Esophagus mucosa (tissue), 1 donor: ENCODE measurements at regions not wholly inside any gene's neighbourhood (a gene's known extent, or its start where the extent isn't known, plus 50 kb on each side); places are given as distances from the start of the nearest gene placed in this dataset.

Experiments
- ATAC-seq: fragments of 200-7000 bp; cut with Tn5 transposase; one replicate; pipeline ENCODE4 v1.9.1; 2020
- donor health status: DM: yes; HTN: yes; CAD: no.

DNA sequence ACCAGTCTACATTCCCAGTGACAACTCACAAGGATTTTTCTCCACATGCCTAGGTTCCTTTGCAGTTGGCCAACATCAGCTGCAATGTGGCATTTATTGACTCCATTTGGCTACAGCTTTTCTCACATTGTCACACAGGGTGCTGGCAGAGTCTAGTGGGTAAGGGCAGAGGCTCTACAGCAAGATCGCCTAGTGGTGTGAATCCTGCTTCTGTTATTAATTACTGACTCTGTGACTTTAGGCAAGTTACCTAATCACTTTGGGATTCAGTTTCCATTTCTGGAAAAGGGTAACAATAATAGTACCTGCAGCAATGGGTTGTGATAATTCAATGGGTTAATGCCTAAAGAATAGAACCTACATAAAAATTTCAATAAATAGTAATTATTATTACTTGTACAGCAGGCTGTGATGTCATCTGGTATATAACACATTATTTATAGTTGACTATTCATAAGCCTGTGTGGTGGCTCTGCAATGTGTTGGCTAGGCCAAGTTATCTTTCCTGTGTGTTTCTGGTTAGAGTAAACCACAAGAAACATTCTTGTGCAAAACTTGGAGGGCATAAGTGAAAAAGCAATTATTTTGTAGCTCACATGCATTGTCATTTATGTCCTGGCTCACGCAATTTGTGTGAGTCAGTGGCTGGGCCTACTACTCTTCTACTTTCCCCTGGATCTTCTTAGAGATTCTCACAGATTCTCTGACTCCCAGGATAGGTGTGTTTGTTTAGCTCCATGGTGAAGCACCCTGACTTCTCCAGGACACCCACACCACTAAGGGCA is 59.5 kb downstream of the PTGS2 start:
- ATAC-seq = peak; percentile 16

DNA sequence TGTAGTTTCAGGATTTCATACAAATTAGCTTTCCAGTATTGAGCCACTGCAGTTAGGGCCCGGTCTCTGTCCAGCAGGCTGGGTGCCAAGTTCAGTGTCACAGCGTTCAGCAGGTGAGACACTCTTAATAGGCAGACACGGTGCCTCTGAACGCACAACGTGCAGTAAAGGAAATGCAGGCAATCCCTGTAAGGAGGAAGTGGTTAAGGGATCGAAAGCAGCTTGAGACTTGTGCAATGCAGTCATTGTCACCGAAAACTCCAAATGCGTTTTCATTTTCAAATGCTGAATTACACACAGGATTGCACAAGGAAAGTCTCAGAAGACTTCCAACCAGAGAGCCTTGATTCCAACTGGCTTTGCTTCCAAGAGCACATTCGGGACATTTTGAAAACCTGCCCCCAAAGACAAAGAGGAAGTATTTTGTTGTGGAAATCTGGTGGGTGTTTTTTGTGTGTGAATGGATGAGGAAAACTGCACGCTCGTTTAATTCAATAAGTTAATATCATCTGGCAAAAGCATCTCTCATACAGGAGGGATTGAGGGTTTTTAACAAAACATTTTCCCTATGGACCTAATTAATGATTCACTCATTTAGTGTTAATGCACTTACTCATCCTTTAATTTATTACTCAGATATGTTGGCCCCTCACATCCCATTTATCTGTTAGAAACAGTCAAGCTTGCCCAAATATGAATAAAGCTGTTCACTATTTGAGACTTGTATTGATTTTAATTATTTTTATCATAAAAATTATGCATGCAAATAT is 61.6 kb downstream of the PTGS2 start:
- ATAC-seq = peak; percentile 97

DNA sequence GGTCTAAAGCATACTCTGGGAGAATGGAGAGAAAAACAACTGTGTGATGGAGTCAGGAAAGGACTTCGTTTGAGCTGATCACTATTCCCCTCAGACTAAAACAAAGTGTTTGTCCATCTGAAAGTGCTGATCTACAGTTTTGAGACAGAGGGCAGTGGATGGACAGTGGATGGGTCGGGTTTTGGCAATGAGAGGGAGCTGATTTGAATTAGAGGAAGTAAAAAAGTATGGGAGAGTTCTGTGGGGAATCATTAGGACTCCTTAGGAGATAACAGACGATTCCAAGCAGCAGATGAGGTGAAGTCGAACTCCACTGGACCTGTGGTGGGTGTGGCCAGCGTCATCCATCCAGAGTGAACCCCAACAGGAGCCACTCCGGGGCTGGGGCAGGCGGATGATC is 62.3 kb downstream of the PTGS2 start:
- ATAC-seq = peak; percentile 14

DNA sequence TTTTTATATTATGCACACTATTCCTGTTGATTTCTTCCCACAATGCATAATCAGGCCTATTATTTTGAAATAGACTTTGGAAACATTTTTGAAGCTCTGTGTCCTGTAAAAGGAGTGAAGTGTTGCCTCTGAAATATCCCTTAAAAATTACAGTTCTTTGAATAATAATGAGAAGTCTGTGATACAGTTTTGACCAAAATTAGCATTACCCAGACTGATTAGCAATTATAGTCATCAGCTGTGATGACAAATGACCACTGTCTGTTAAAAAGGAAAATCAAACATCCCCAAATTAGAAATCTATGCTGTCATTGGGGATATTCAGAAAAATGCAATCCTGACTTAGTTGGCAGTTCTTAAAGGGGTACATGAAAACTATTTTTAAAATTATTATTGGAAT is 63.7 kb downstream of the PTGS2 start:
- ATAC-seq = no peak

DNA sequence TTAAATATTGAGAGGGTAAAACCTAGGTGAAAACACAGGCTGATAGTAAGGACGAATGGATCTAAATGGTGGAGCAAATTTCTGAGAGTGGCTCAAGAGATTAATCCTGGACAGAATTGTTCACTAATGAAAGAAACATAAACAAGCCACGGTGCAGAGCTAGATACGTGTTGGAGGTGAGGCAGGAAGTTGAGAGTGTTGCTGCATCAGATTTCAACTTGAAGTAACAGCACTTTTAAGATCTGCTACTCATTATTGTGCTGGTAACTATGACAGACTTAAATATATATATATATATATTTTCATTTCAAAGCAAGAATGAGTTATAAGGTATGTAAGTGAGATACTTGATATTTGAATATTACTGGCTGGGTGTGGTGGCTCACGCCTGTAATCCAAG is 64.9 kb downstream of the PTGS2 start:
- ATAC-seq = no peak

DNA sequence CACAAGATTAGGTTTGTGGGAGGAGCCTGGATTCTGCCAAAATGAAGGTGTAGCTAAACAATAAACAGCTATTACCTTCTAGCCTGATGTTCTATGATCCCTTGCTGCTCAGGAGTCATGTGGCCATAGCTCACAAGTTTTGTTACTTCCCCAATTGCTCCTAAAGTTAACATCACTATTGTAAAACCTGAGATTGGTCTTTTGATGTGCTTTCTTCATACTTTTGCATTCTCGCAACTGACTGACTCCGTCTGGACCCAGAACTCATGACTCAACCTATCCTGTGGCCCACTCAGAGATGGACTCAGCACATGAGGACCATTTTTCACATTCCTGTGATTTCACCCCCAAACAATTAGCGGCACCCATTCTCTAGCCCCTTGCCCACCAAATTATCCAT is 69.1 kb downstream of the PTGS2 start:
- ATAC-seq = no peak

DNA sequence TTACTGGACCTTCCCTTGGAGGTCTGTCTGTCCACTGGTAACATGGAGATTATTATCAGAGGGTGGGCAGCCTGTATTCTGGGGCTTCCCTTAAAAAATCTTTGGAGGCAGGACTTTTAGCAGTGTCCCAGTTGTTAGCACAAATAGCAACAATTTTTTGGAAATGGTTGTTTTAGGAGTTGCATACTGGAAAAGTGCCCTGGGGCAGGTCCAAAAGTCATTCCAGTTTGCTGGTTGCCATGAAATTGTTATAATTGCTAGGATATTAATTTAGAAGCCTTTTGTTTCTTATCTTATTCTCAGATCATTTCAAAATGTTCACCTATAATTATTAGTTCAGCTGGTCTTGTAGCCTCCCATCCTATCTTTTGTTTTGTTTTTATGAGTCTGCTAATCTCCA is 71.0 kb downstream of the PTGS2 start:
- ATAC-seq = no peak

DNA sequence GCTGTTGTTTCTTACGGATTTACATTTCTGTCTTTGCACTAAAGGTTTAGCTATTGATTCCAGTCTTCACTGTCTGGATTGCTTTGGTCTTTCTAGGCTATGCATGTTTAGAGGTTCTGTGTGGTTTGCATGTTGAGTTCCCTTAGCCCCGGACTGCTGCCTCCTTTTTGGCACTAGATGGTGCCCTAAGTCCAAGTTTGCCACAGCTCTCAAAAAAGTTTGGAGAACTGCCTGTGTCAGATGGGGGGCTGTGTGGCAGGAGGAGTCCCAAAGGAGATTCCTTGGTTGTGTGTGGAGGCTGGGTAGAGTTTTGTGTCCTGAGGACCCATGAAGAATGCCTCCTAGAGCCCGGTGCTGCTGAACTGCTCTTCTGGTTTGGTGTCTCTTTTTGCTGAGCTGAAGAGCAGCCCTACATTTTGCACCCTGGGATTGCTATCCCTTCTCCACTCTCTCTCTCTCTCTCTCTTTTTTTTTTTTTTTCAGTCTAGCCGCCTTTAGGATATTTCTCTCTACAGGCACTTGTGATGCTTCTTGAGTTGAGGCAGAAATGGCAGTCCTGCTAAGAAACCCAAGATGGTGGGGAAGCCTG is 74.4 kb downstream of the PTGS2 start:
- peak; percentile 52 for ATAC-seq

DNA sequence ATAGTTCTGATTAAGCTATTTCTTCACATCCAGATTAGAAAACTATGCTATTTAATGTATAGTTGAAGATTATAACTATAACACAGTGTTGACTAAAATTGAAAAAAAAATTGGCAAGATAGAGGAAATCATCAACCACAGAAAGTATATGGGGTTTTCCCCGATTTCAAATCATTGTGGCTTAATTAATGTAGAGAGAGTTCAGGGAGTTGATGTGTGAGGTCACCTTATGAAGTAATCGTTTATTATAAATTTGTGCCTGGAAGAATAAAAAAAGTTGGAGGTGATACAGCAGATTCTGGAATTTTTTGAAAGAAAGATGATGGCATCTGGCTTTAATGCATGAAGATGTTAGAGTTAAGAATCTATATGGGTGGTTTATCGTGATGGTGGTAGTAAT is 84.3 kb downstream of the PTGS2 start:
- no peak for ATAC-seq

DNA sequence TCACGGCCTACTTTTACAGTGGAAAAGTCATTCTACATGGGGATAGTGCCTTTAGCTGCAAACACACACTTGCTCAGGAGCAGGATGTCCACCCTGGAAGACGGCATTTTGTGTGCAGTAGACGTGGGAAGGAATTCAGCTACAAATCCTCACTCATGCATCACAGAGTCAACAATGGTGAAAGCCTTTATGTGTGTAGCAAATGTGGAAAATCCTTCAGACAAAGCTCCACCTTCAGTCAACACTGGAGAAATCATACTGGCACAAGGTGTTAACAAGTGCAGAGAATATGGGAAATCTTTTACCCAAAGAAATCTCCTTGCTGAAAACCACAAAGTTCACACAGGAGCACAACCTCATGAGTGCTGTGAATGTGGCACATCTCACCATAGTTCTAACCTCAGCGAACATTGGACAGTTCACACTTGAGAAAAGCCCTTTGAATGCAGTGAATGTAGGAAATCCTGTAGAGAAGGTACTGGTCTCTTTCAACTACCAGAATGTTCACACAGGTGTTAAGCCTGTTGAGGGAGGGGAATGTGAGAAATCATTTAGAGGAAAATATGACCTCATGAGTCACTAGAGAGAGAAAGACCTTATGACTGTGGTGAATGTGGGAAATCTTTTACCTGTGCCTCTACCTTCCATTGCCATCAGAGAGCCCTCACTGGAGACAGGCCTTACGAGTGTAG is 101.8 kb downstream of the PTGS2 start:
- peak; percentile 82 for ATAC-seq

DNA sequence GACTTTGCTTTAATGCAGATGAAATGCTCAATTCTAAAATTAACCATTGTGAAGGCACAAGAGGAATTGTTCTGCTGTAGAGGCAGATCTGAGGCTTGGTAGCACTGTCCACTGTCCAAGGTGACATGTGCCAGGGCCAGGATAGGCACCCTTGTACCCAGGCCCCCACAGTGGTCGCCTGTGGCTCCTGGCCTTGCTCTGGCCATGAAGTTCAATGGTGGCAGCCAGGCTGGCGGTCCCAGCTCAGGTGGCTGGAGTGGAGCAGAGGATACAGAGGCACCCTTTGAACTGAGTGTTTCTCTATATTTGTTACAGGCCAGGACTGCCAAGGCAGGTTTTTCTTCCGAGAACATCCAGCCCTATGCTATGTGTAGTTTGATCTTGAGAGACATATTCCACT is 102.6 kb downstream of the PTGS2 start:
- no peak for ATAC-seq

DNA sequence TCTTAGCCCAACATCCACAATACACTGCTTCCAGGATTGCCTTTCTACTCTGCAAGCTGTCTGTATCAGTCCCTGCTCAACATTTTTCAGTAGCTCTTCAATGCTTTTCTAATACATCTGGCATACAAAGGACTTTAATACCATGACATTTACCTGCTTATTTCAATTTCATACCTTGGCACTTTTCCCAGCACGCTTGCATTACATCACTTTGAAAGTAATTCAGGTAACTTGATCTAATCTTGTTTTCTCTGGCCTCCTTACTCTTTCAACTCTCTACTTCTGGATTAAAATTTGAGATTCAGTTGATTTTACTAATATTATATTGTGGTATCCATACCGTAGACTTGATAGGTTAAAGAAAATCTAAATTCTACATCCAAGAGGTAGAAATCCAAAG is 103.0 kb downstream of the PTGS2 start:
- peak; percentile 22 for ATAC-seq

DNA sequence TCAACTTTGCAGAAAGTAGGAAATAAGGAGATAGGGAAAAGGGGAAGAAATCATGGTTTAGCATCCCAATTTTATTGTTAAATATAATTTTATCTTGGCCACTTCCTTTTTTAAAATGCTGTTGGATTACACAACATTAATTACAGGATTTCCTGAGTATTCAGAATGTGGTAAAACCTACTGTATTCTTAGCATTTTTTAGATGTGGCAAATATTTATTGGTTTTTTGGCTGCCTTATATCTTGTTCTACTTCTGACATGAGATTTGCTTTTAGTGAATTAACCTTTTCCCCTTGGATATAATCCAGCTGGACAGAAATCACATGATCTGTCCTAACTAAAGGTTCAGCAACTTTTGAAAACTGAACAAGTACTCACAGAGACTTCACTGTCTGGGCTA is 104.9 kb downstream of the PTGS2 start:
- no peak for ATAC-seq

DNA sequence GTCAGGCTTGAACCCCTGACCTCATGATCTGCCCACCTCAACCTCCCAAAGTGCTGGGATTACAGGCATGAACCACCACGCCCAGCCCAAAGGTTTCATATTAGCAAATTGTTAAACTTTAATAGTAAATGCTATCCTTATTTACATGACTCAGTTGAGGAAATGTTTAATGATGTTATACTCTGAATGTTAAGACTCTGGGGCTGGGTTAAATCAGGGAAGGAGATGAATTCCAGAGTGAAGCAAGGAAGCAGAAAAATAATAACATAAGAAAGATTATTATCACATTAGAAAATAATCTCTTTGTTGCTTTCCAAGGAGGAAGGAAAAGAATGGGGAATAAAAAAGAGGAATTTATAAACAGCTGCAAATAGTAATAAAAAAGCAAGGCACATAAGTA is 105.3 kb downstream of the PTGS2 start:
- no peak for ATAC-seq

DNA sequence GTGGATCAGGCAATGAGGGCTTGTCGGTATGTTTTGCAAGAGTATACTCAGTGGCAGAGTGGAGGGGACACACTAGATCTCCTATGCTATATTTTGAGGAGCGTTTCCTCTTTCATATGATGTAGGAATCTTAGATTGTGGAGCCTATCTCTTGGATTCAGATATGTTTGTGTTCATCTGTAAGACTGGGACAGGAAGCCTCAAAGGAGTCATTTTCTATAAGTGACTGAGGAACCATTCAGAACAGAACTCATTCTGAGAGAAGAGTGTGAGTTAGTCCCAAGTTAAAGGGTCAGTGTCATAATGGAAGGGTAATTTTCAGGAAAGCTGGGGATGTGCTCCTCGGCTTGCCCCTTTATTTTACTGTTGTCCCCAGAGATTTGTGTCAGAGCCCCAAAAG is 107.7 kb downstream of the PTGS2 start:
- ATAC-seq = no peak

DNA sequence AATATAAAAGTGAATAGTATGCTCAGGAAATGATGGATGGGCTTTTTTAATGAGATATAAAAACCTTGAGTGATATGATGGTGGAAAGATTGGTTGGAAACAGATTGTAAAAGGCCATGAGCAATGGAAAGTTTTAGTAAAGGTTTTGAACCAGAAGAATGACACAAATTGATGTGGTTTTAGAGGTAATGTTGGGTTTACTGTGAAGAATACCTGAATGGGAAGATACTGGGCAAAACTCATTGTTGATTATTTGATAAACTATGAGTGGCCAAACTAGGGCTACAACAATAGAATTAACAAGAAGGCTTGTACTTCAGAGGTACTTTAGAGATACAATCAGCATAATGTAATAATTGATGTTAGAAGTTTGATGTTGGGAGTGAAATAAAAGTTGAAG is 108.5 kb downstream of the PTGS2 start:
- ATAC-seq = no peak

DNA sequence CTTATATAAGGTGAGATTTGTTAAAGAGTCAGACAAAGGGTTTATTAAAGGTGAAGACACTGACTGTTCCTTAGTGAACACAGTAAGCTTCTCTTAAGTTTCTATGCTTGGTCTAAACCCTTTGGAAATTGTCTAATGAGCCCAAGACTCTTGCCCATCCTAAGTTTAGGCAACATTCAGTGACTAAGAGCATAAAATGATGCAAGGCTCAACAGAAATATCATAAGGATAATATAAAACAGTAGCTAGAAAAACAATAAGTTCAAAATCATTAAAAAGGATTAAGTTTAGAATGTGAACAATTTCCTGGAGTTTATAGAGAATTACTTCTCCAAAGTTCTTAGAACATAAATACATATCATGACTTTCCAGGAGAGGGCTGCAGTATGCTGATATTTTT is 108.9 kb upstream of the PDC start:
- no peak for ATAC-seq

DNA sequence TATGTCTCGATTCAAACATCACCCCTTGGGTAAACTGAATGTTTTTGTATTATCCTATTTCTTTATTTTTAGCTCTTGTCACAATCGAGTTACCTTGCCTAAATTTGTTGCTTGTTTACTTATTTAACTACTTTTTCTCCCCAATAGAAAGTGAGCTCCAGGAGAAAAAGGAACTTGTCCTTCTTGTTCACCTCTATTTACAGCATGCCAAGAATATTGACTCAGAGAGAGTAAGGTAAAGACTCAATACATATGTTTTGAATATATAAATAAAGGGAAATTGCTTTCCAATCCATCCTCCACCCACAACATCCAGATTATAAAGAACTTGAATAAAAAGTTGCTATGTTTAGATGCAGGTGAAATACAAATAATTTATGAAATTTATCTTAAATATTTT is 107.3 kb upstream of the PDC start:
- no peak for ATAC-seq

DNA sequence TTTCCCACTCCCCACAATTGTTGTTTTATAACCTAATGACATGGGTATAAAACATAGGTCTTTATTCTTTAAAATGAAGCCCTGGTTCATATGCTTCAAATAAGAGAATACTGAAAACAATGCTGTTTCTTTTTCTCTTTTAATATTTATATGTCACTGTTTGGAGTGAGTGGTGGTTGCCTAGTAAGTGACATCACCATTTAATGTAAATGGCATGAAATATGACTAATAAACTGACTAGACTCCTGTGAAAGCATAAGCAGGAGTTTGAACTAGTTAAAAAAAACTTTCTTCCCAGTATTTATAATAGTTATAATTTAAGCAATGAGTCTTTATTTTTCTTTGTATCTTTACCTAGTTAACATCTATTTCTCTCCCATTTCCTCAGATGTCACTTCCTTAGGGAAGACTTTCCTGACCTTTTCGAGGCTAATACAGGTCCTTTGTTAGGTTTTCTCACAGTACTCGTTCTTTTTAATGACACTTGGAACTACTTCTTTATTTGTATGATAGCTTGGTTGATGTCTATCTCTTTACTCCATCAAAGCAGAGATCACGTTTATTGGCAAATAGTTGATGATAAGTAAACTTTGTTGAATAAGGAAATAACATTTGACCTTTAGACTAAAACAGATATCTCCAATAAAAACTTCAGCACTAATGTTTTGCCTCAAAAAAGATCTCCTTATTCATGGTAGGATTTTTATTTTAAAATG is 105.4 kb upstream of the PDC start:
- no peak for ATAC-seq

DNA sequence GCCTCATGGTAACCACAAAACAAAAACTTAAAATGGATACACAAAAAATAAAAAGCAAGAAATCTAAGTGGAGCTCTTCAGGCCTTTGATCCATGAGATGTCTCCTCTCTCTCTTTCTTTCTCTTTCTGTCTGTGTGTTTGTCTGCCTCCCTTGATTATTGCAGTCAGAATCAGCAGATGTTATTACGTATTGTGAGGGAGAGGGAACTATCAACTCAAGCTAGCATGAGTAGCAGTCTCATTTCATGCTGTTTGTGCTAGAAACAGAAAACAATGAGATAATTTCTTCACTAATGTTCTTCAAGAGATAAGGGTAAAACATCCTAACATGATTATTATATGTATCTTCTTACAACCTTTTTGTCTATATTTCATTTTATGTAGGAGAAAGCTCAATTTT is 103.7 kb upstream of the PDC start:
- ATAC-seq = no peak

DNA sequence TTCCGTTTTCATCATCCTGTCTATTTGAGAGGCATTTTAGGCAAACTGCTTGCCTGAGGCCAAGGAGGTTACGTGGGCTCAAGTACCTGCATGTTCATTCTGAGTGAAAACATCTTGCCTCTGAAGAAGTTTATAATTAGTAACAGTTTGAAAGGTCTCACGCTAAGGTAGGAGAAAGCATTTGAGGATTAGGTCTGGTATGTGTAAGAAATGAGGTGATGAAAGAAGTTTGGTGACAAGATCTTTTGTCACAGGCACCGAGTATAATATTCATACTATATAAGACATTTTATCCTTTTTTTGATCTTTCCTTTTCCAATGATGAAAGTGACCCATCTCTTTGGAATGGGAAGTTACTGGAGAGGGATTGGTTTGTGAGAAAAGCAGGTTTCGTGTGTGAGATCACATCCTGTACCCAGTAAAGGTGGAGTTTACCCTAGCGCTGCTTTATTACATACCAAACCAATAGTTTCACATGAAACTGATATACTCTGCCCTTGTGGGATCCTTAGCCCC is 98.7 kb upstream of the PDC start:
- ATAC-seq = peak; percentile 63

DNA sequence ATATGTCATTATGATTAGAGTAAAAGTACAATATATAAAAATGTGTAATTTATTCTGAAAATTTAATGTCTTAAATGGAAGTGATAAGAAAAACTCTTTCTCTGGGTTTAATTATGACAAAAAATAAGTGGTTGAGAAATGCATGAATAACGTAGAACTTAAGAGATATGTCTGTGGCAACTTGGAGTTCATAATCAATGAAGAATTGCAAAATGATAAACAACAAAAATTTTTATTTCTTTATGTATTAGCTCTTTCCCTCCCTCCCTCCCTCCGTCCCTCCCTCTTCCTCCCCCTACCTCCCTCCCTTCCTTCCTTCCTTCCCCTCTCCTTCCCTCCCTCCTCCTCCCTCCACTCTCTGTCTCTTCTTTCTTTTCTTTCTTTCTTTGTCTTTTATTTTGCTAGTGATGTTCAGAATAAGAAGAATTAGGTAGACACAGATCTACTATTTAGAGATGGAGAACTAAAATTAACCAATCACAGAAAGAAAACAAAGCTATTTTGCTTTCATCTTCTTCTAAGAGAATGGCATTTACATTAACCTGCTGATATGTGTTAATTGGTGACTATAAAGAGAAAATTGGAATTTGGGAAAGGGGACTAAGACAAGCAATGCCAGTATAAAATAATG is 96.3 kb upstream of the PDC start:
- no peak for ATAC-seq
